ENCODE measurements at regions not wholly inside any gene's neighbourhood (a gene's known extent, or its start where the extent isn't known, plus 50 kb on each side); places are given as distances from the start of the nearest gene placed in this dataset.

DNA sequence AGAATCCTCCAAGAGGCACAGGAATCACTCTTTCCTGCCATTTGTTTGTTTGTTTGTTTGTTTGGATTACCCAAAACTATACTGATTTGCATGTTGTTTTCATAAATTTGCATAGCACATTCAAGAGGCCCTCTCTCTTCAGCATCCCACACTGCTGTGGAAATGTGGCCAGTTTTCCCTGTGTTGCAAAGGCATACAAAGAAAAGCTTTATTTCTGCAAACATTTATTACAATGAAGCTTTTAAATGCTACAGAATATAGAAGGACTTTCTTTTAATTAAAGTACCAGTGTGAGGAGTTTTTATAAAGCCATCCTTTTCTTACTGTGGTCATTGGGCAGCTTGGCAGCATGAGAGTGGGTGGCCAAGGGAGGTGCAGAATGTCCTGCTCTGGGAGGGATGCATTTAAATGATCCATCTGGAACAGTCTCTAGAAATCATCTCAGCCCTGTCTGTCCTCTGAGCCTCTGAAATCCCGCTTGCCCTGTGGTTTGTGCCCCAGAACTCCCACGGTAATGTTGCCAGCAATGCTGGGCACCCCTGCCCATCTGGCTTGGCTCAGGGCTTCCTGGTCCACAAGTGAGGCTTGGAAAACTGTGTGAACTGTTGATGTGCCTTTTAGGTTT lies 356.8 kb upstream of the KIF2A start:
- TF ChIP-seq, protein P1, sequence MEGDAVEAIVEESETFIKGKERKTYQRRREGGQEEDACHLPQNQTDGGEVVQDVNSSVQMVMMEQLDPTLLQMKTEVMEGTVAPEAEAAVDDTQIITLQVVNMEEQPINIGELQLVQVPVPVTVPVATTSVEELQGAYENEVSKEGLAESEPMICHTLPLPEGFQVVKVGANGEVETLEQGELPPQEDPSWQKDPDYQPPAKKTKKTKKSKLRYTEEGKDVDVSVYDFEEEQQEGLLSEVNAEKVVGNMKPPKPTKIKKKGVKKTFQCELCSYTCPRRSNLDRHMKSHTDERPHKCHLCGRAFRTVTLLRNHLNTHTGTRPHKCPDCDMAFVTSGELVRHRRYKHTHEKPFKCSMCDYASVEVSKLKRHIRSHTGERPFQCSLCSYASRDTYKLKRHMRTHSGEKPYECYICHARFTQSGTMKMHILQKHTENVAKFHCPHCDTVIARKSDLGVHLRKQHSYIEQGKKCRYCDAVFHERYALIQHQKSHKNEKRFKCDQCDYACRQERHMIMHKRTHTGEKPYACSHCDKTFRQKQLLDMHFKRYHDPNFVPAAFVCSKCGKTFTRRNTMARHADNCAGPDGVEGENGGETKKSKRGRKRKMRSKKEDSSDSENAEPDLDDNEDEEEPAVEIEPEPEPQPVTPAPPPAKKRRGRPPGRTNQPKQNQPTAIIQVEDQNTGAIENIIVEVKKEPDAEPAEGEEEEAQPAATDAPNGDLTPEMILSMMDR (IDR thresholded peaks at IDR 0.05), result no peak
- no peak for TF ChIP-seq POLR2A (IDR thresholded peaks at IDR 0.05)

Measured in lower leg skin (tissue), 3 donors.